NCI-H1417 treated with DMSO at 0.1 percent for 48 hours (cell line): ENCODE measurements at regions not wholly inside any gene's neighbourhood (a gene's known extent, or its start where the extent isn't known, plus 50 kb on each side); places are given as distances from the start of the nearest gene placed in this dataset.

Experiments used
- DNase-seq: peaks from one replicate; lab custom pipeline; 2025; lab: John Stamatoyannopoulos, UW

- DNase-seq: no peak
Observed at GRCh38 chr4:153988492-153989363, 199.8 kb upstream of the SFRP2 start.

- no peak for DNase-seq
Observed at GRCh38 chr4:153987291-153987690, 198.4 kb upstream of the SFRP2 start.

- no peak for DNase-seq
Observed at GRCh38 chr4:153976954-153977353, 188.1 kb upstream of the SFRP2 start.

- DNase-seq: no peak
Observed at GRCh38 chr4:153974452-153974851, 185.6 kb upstream of the SFRP2 start.

DNA sequence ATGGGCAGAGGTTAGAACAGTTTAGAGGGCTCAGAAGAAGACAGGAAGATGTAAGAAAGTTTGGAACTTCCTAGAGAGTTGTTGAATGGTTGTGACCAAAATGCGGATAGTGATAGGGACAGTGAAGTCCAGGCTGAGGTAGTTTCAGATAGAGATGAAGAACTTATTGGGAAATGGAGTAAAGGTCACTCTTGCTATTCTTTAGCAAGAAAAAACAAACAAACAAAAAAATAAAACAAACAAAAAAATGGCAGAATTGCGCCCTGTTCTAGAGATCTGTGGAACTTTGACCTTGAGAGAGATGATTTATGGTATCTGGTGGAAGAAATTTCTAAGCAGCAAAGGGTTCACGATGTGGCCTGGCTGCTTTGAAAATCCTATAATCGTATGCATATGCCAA, 185.1 kb upstream of the SFRP2 start:
- DNase-seq: no peak

GRCh38 chr4:153971899-153972298, 183.0 kb upstream of the SFRP2 start:
- no peak for DNase-seq

GRCh38 chr4:153970169-153970568, 181.3 kb upstream of the SFRP2 start:
- no peak for DNase-seq

- DNase-seq: no peak
Observed at GRCh38 chr4:153969542-153969941, 180.7 kb upstream of the SFRP2 start.

- DNase-seq: no peak
Observed at GRCh38 chr4:153966641-153967040, 177.8 kb upstream of the SFRP2 start.

GRCh38 chr4:153963216-153963615, 174.3 kb upstream of the SFRP2 start:
- no peak for DNase-seq

DNA sequence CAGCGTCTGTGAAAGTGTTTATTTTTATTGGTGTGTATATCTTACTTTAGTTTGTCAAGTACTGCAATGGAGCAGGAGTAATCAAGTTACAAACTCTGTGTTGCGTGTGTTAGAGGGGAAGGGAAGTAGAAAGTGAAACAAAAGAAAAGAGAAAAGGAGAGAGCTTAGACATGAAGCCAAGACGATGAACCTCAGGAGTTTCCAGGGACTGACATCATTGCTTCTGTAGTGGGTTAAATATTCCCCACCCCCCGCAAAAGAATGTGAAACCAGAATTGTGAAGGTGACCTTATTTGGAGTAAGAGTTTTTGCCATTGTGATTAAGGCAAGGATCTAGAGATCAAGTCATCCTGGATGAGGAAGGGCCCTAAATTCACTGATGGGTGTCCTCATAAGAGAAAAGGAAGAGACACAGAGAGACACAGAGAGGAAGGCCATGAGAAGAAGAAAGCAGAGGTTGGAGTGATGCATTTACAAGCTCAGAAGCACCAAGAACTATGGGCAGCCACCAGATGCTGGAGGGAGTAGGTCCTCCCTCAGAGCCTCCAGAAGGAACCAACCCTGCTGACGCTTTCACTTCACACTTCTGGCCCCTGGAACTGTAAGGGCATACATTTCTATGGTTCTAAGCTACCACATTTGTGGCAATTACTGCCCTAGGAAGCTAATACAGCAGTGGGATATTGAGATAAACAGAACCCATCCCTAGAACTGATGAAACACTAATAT, 173.6 kb upstream of the SFRP2 start:
- DNase-seq: no peak

DNA sequence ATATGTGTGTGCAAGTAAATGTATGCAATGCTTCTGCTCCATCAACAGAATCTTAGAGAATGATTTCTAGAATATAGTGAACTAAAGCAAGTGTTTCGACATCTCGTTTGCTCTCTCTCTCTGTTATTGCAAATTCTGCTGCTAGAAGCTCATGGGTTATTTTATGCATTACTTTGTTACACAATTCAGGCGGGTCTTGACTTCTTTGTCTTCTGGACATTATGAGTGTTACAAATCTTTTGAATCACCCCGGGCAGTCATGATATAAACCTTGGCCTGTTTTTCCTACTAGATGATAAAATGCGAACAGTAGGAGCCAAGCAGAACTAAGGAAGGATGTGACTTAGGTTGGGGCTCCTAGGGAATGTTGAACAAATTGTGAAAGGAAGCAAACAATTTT, 166.4 kb upstream of the SFRP2 start:
- DNase-seq: no peak

DNA sequence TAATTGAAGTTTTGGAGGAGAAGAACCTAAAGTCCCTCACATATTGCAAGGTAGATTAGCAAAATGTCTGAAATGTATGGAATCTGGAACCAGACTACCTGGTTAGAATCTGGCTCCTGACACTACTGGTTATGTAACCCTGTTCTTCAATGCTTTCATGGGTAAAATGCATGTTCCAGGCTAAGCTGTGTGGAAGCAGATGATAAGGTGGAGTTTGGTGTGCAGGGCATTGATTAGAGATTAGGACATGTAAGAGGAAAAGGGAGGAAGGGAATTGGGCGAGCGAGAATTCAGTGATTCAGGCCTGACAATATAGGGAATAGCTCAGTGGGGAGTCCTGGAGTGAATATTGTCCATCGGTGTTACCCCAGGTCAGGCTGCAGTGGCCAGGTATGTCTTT, 165.8 kb upstream of the SFRP2 start:
- DNase-seq: no peak

- DNase-seq: no peak
Observed at GRCh38 chr4:153950100-153950979, 161.5 kb upstream of the SFRP2 start.

DNA sequence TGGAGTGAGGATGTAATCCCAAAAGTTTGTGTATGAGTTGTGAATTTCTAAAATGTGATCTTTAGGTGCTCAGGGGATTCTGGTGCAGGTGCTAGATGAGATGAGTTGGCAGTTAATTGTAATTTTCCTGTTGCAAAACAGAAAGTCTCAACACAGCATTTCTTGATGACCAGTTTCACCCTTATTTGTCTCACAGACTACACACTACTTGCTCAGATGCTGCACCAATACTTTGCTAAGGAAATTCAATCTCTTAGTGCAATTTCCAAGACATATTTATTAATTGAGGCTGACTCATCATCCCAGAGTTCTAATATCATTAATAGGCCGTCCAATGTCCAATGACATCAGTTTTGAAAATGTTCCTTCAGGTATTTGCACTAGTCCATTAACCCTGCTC, 159.2 kb upstream of the SFRP2 start:
- no peak for DNase-seq

DNA sequence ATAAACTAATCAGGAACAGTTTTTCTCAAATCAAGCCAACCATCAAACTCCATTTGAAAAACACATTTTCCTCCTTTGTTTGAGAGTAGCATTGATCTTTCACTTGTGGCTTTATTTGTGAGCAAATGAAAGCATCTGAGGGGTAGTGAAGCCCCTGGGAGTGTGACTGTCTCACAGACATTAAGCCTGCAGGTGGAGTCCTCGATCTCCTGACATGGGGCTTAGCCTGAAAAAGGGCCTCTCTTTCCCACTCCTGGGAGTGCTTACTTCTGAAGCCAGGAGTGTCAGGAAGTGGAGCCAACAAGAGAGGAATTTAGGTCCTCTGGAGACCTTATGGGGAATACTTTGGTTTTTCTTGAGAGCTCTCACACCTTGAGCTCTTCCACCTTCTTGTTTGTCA, 158.2 kb upstream of the SFRP2 start:
- no peak for DNase-seq

- DNase-seq: no peak
Observed at GRCh38 chr4:153945704-153946103, 156.8 kb upstream of the SFRP2 start.

DNA sequence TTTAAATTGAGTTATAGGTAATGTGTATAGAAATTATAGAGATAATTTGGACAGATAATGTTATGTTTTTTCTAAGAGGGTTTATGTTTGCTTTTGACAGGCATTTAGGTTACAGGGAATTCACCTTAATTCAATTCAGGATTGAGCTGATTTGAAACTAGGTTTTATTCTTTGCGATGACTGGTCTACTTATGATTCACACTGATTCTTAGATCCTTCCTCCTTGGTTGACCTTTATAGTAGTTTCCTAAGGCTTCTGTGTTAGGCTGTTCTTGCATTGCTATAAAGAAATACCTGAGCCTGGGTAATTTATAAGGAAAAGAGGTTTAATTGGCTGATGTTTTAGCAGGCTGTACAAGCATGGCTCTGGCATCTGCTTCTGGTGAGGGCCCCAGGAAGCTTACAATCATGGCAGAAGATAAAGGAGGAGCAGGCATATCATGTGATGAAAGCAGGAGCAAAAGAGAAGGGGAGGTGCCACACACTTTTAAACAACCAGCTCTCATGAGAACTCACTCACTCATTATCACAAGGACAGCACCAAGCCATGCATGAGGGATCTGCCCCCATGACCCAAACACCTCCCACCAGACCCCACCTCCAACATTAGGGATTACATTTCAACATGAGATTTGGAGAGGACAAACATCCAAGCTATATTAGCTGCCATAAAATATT, 155.0 kb upstream of the SFRP2 start:
- no peak for DNase-seq

DNA sequence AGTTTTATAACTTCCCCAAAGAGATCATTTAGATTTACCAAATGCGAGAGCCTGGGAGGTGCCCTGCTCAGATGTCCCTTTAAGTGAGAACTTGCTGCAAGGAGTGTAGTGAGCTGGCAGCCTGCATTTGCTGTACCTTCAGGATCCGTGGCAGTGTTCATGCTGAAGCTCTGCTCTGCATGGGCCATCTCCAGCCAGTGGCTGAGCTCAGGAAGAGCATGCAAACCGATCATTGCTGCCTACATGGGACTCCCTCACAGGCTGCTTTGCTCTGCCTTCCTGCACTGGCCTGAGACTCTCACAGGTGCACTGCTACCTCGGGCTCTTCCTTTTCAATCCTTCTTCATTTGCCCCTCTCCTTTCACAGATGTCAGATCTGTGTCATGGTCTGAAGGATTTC, 152.0 kb upstream of the SFRP2 start:
- no peak for DNase-seq

GRCh38 chr4:153939570-153939969, 150.7 kb upstream of the SFRP2 start:
- DNase-seq: no peak

DNA sequence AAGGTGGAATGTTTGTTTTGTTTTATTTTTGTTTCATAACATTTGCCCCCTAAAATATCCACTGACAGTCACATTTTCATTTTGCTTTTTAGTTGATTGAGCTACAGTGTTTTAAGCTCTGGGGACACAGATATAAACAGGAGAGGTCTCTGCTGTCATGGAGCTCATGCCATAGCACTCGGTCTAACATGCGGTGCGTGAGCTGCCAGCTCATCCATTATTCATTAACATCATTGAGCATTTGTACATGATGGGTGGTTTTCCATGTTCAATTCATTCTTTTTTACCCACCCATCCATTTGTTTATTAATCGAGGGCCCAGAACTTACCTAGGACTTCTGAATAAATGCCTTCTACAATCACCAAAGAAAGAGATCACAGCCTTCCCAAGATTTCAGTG, 150.1 kb upstream of the SFRP2 start:
- DNase-seq: no peak

DNA sequence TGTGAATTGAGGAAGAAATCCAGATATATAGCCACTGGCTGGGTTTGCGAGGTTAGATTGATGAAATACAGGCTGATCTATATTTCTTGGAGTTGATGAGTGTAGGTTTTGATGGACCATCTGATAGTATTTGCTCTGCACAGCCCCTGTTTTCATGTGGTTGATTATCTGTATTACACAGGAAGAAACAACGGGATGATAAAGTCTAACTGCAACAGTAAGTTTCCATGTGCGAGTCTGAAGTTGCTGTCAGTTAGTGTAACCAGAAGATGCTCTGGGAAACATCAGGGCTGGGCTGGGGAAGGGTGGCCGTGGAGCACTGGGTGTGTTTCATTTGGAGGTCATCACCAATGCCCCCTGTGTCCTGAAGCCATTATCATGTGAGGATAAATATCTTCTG, 148.4 kb upstream of the SFRP2 start:
- no peak for DNase-seq
